ENCODE measurements at regions not wholly inside any gene's neighbourhood (a gene's known extent, or its start where the extent isn't known, plus 50 kb on each side); places are given as distances from the start of the nearest gene placed in this dataset.

- no peaks in the 10 kb centered on the region for H3K4me1 ChIP-seq (replicated peaks in 1 of 2)
- no peak overlapping the region for H3K27ac ChIP-seq
- no peaks in the 10 kb centered on the region for H3K27me3 ChIP-seq
- no peak overlapping the region for H3K4me3 ChIP-seq
- WGBS, 4 donors: 38 to 60% (median 48%) methylated on average over 4 of the region's 4 CpGs
- H3K36me3 ChIP-seq (replicated peaks in 1 of 2): no peaks in the 10 kb centered on the region
- peak in 1 of 6 experiments; percentile 3 for TF ChIP-seq CTCF (IDR thresholded peaks at IDR 0.05)
- no peak for TF ChIP-seq POLR2A (IDR thresholded peaks at IDR 0.05)
- H3K9me3 ChIP-seq (replicated peaks in 1 of 3): no peaks in the 10 kb centered on the region
- DNase-seq: peak in 6 of 7 donors; percentile 8 to 61 (median 36)
- intact Hi-C loops (cut with DNase I): no loop called here
These were observed 781.4 kb upstream of the TMEM132C start for GRCh38 chr12:127485528-127485927.

GRCh38 chr12:127487031-127487430 lies 779.9 kb upstream of the TMEM132C start:
- H3K27ac ChIP-seq: no peak overlapping the region
- no peak for DNase-seq
- intact Hi-C loops (cut with DNase I): no loop called here
- no peak for TF ChIP-seq POLR2A (IDR thresholded peaks at IDR 0.05)
- no peak for TF ChIP-seq CTCF (IDR thresholded peaks at IDR 0.05)
- H3K4me3 ChIP-seq: no peak overlapping the region
- no peaks in the 10 kb centered on the region for H3K4me1 ChIP-seq (replicated peaks in 1 of 2)
- no peaks in the 10 kb centered on the region for H3K27me3 ChIP-seq
- WGBS, 4 donors: 84 to 100% (median 97%) methylated on average over 1 of the region's 1 CpG
- no peaks in the 10 kb centered on the region for H3K36me3 ChIP-seq (replicated peaks in 1 of 2)
- no peaks in the 10 kb centered on the region for H3K9me3 ChIP-seq (replicated peaks in 1 of 3)

GRCh38 chr12:127489061-127489460 lies 777.9 kb upstream of the TMEM132C start:
- intact Hi-C loops (cut with DNase I): no loop called here
- no peaks in the 10 kb centered on the region for H3K9me3 ChIP-seq (replicated peaks in 1 of 3)
- 72 to 78% (median 77%) methylated on average over 6 of the region's 6 CpGs for WGBS, 4 donors
- TF ChIP-seq POLR2A (IDR thresholded peaks at IDR 0.05): no peak
- TF ChIP-seq CTCF (IDR thresholded peaks at IDR 0.05): no peak
- no peak overlapping the region for H3K4me3 ChIP-seq
- H3K36me3 ChIP-seq (replicated peaks in 1 of 2): no peaks in the 10 kb centered on the region
- H3K4me1 ChIP-seq (replicated peaks in 1 of 2): no peaks in the 10 kb centered on the region
- no peaks in the 10 kb centered on the region for H3K27me3 ChIP-seq
- DNase-seq: no peak
- no peak overlapping the region for H3K27ac ChIP-seq

- H3K36me3 ChIP-seq (replicated peaks in 1 of 2): no peaks in the 10 kb centered on the region
- no peak overlapping the region for H3K4me3 ChIP-seq
- no peak for TF ChIP-seq CTCF (IDR thresholded peaks at IDR 0.05)
- TF ChIP-seq POLR2A (IDR thresholded peaks at IDR 0.05): no peak
- intact Hi-C loops (cut with DNase I): no loop called here
- no peaks in the 10 kb centered on the region for H3K9me3 ChIP-seq (replicated peaks in 1 of 3)
- no peaks in the 10 kb centered on the region for H3K4me1 ChIP-seq (replicated peaks in 1 of 2)
- 76 to 87% (median 83%) methylated on average over 14 to 17 of the region's 17 CpGs for WGBS, 4 donors
- no peak overlapping the region for H3K27ac ChIP-seq
- no peak for DNase-seq
- H3K27me3 ChIP-seq: no peaks in the 10 kb centered on the region
These were observed 771.7 kb upstream of the TMEM132C start for GRCh38 chr12:127494961-127495915.

Measured in adrenal gland (tissue), 9 donors.